IMR-90 (cell line): ENCODE measurements at regions not wholly inside any gene's neighbourhood (a gene's known extent, or its start where the extent isn't known, plus 50 kb on each side); places are given as distances from the start of the nearest gene placed in this dataset.

Experiments used
- ATAC-seq: fragments of 200-7000 bp; cut with Tn5 transposase; 2 replicates; pipeline ENCODE4 v1.9.1; 2020; ENCODE audit warnings: low read depth, mild to moderate bottlenecking, moderate library complexity
- BruUV-seq: library from RNA; stranded (reverse); fragments of 400-500 nt; replicated peaks from 2 replicates; lab custom pipeline; 2021; lab: Mats Ljungman, UMichigan
- CTCF ChIA-PET: fragments of 300-600 bp; formaldehyde crosslinking; extraction: SDS; loops from one replicate; lab custom pipeline; 2021; ENCODE audit warnings: antibody characterized with exemption; lab: Yijun Ruan, JAX
- POLR2A ChIA-PET: fragments of 300-600 bp; sonication (Branson Sonifier 250); formaldehyde crosslinking; loops from one replicate; lab custom pipeline; 2022; ENCODE audit warnings: antibody characterized with exemption; ENCODE audit not compliant: unreplicated experiment; lab: Charles Lee
- DNase-seq: peaks from one replicate; pipeline ENCODE4 v3.0.0; 2013
- H2AFZ ChIP-seq: replicated peaks from 2 replicates; pipeline ENCODE3; 2013; ENCODE audit warnings: low read length, mild to moderate bottlenecking; ENCODE audit not compliant: poor library complexity
- H2AK5ac ChIP-seq: 2 replicates; pipeline ENCODE4 v1.6.1; 2013; ENCODE audit warnings: low read depth, low read length, inconsistent platforms
- H2AK9ac ChIP-seq: replicated peaks from 2 replicates; pipeline ENCODE3; 2013; ENCODE audit warnings: mild to moderate bottlenecking, low read depth, low read length, moderate library complexity; ENCODE audit not compliant: poor library complexity
- H2BK120ac ChIP-seq: 2 replicates; pipeline ENCODE4 v1.6.1; 2013; ENCODE audit warnings: low read depth, low read length, inconsistent platforms
- H2BK15ac ChIP-seq: 3 replicates; pipeline ENCODE4 v1.6.1; 2013; ENCODE audit warnings: low read depth, low read length, inconsistent platforms
- H2BK20ac ChIP-seq: 2 replicates; pipeline ENCODE4 v1.6.1; 2013; ENCODE audit warnings: low read depth, mild to moderate bottlenecking, inconsistent platforms, low read length, moderate library complexity
- H2BK5ac ChIP-seq: 2 replicates; pipeline ENCODE4 v1.6.1; 2013; ENCODE audit warnings: mild to moderate bottlenecking, low read depth, low read length, inconsistent platforms; ENCODE audit not compliant: poor library complexity, severe bottlenecking
- H3K14ac ChIP-seq: replicated peaks from 2 replicates; pipeline ENCODE4 v1.6.1; 2013; ENCODE audit warnings: low read depth, low read length, inconsistent platforms
- H3K18ac ChIP-seq: 2 replicates; pipeline ENCODE4 v1.6.1; 2013; ENCODE audit warnings: low read depth, low read length, control low read depth
- H3K23ac ChIP-seq: 2 replicates; pipeline ENCODE4 v1.6.1; 2013; ENCODE audit warnings: low read depth, low read length, inconsistent platforms
- H3K27ac ChIP-seq: 2 replicates; pipeline ENCODE4 v1.5.1; 2013; ENCODE audit warnings: mild to moderate bottlenecking, control low read depth, low read length; ENCODE audit not compliant: insufficient read depth
- H3K27me3 ChIP-seq: 2 replicates; pipeline ENCODE4 v1.6.1; 2013; ENCODE audit warnings: low read length; ENCODE audit not compliant: control insufficient read depth, insufficient read depth
- H3K36me3 ChIP-seq: 2 replicates; pipeline ENCODE4 v1.6.1; 2013; ENCODE audit warnings: low read length, mixed read lengths; ENCODE audit not compliant: control insufficient read depth, insufficient read depth
- H3K4ac ChIP-seq: 2 replicates; pipeline ENCODE4 v1.6.1; 2013; ENCODE audit warnings: low read depth, low read length, inconsistent platforms
- H3K4me1 ChIP-seq: 2 replicates; pipeline ENCODE4 v1.6.1; 2013; ENCODE audit warnings: low read length, mixed read lengths; ENCODE audit not compliant: control insufficient read depth, insufficient read depth
- H3K4me2 ChIP-seq: 2 replicates; pipeline ENCODE4 v1.6.1; 2013; ENCODE audit warnings: low read depth, mild to moderate bottlenecking, control low read depth, low read length, moderate library complexity
- H3K4me3 ChIP-seq: 2 replicates; pipeline ENCODE4 v1.5.1; 2013; ENCODE audit warnings: low read depth, mild to moderate bottlenecking, control low read depth, low read length, moderate library complexity; ENCODE audit not compliant: insufficient read depth
- H3K56ac ChIP-seq: 2 replicates; pipeline ENCODE4 v1.6.1; 2013; ENCODE audit warnings: low read length, inconsistent platforms; ENCODE audit not compliant: insufficient read depth; ENCODE audit errors: extremely low read depth
- H3K79me1 ChIP-seq, 2 experiments: 2 replicates each; pipeline ENCODE4 v1.6.1; 2013; ENCODE audit warnings: low read length in 2 of 2, inconsistent platforms in 1 of 2, low read depth in 1 of 2
- H3K9ac ChIP-seq: 2 replicates; pipeline ENCODE4 v1.6.1; 2013; ENCODE audit warnings: low read depth, low read length, control low read depth
- H3K9me1 ChIP-seq: 2 replicates; pipeline ENCODE4 v1.6.1; 2013; ENCODE audit warnings: low read length, inconsistent platforms; ENCODE audit not compliant: insufficient read depth
- H3K9me3 ChIP-seq: 2 replicates; pipeline ENCODE4 v1.6.1; 2013; ENCODE audit warnings: low read length; ENCODE audit not compliant: control insufficient read depth, insufficient read depth
- H4K20me1 ChIP-seq: 2 replicates; pipeline ENCODE4 v1.6.1; 2013; ENCODE audit warnings: low read length, inconsistent platforms; ENCODE audit not compliant: insufficient read depth
- H4K5ac ChIP-seq: 2 replicates; pipeline ENCODE4 v1.6.1; 2013; ENCODE audit warnings: mild to moderate bottlenecking, low read depth, low read length, control low read depth
- H4K8ac ChIP-seq, 2 experiments: 2 replicates each; pipeline ENCODE4 v1.6.1; 2013; ENCODE audit warnings: low read depth in 2 of 2, low read length in 2 of 2, control low read depth in 1 of 2, inconsistent platforms in 1 of 2
- H4K91ac ChIP-seq: 2 replicates; pipeline ENCODE4 v1.6.1; 2013; ENCODE audit warnings: low read depth, low read length, inconsistent platforms; ENCODE audit not compliant: insufficient read depth
- BHLHE40 ChIP-seq: fragments of 150-350 bp; IDR thresholded peaks from 2 replicates; pipeline ENCODE4 v1.6.1; 2016; ENCODE audit warnings: mild to moderate bottlenecking, low read depth, low read length
- CEBPB ChIP-seq: IDR thresholded peaks from 2 replicates; pipeline ENCODE4 v1.6.1; 2012; ENCODE audit warnings: low read depth, low read length, improper control_type of control experiment
- CHD1 ChIP-seq: IDR thresholded peaks from 2 replicates; pipeline ENCODE4 v1.6.1; 2012; ENCODE audit warnings: low read depth, low read length, improper control_type of control experiment
- FOS ChIP-seq: fragments of 150-350 bp; IDR thresholded peaks from 2 replicates; pipeline ENCODE4 v1.6.1; 2016; ENCODE audit warnings: low read depth, low read length
- MAFK ChIP-seq: IDR thresholded peaks from 2 replicates; pipeline ENCODE4 v1.6.1; 2012; ENCODE audit warnings: low read depth, low read length, improper control_type of control experiment
- MXI1 ChIP-seq: IDR thresholded peaks from 2 replicates; pipeline ENCODE4 v1.6.1; 2012; ENCODE audit warnings: low read depth, mild to moderate bottlenecking, low read length, moderate library complexity, borderline replicate concordance
- NFE2L2 ChIP-seq: fragments of 150-350 bp; IDR thresholded peaks from 2 replicates; pipeline ENCODE4 v1.6.1; 2016; ENCODE audit warnings: low read depth, mild to moderate bottlenecking, low read length
- POLR2A ChIP-seq: IDR thresholded peaks from 2 replicates; pipeline ENCODE4 v1.6.1; 2012; ENCODE audit warnings: mild to moderate bottlenecking, low read depth, low read length
- RAD21 ChIP-seq: IDR thresholded peaks from 2 replicates; pipeline ENCODE4 v1.6.1; 2012; ENCODE audit warnings: low read length, improper control_type of control experiment
- WGBS, 2 experiments: methylation state at CpG; one replicate each; pipeline versions ENCODE4 v1.1.5 to v1.1.7; 2013; ENCODE audit warnings: missing lambda C conversion rate in 2 of 2; ENCODE audit not compliant: insufficient read length in 1 of 2; ENCODE audit errors: extremely low coverage in 2 of 2; 5-methylcytosine and 5-hydroxymethylcytosine counted together
- dilution Hi-C: fragments of 300-500 bp; cut with HindIII; formaldehyde crosslinking; loops from one replicate; pipeline ENCODE4 v1.14.3; 2018; ENCODE audit warnings: low sequenced_read_pairs; ENCODE audit not compliant: unreplicated experiment
- in situ Hi-C: fragments of 300-500 bp; cut with MboI; formaldehyde crosslinking; loops from 3 replicates; pipeline ENCODE4 v1.14.3; 2019; ENCODE audit warnings: low sequenced_read_pairs, inconsistent platforms, mixed read lengths
- intact Hi-C: fragments of 100-400 bp; cut with micrococcal nuclease; formaldehyde crosslinking; loops from 2 replicates; pipeline ENCODE4 v1.10.0; 2022
- TF ChIP-seq, protein P1 (sequence below): conservative IDR thresholded peaks from 2 replicates; pipeline ENCODE4 v1.5.1; 2012; ENCODE audit warnings: mild to moderate bottlenecking, low read depth, low read length, improper control_type of control experiment

DNA sequence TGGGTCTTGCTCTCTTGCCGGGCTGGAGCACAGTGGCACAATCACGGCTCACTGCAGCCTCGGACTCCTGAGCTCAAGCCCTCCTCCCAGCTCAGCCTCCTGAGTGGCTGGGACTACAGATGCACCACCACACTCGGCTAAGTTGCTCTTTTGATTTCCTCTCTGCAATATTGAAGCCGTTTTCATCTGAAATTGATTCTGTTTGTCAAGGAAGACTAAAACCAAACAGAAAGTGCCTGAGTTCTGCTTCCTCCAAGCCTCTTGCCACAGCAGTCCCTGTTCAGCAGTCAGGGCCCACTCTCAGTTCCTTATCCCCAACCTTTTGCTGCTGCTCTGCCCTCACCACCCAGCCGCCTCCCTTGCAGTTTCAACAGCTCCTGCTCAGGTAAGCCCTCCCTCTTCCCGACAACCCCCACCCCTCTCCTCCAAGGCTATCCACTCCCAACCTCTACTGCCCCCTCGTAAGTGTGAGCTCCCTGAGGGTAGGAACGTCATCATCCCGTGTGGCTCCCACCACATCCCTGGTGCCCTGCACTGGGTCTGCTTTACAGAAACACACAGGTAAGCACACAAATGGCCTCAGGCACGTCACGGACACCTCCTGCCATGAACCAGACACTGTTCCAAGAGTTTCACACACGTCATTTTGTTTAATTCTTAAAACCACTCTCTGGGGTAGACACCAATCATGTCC is 70.7 kb upstream of the TAB2 start:
- H2BK15ac ChIP-seq: no peak overlapping the region
- no peak overlapping the region for H3K23ac ChIP-seq
- ChIA-PET CTCF (no interaction called here), POLR2A (interaction anchor here (0.6 kb wide), 2 partner anchors 186 to 290 kb away, joined by 3 read pairs; no protein-coding TSS in a partner anchor)
- no peaks in the 10 kb centered on the region for H4K20me1 ChIP-seq
- intact Hi-C loops (no loop called here), in situ Hi-C loops (no loop called here), dilution Hi-C loops (no loop called here)
- H3K9me3 ChIP-seq: peaks cover 2% of the 10 kb centered on the region; the same call in 1 of the 2 replicates
- BruUV-seq: no TSS peak
- no peak for TF ChIP-seq POLR2A
- TF ChIP-seq NFE2L2: no peak
- TF ChIP-seq CEBPB: no peak
- TF ChIP-seq, protein P1, sequence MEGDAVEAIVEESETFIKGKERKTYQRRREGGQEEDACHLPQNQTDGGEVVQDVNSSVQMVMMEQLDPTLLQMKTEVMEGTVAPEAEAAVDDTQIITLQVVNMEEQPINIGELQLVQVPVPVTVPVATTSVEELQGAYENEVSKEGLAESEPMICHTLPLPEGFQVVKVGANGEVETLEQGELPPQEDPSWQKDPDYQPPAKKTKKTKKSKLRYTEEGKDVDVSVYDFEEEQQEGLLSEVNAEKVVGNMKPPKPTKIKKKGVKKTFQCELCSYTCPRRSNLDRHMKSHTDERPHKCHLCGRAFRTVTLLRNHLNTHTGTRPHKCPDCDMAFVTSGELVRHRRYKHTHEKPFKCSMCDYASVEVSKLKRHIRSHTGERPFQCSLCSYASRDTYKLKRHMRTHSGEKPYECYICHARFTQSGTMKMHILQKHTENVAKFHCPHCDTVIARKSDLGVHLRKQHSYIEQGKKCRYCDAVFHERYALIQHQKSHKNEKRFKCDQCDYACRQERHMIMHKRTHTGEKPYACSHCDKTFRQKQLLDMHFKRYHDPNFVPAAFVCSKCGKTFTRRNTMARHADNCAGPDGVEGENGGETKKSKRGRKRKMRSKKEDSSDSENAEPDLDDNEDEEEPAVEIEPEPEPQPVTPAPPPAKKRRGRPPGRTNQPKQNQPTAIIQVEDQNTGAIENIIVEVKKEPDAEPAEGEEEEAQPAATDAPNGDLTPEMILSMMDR: no peak
- TF ChIP-seq MXI1: no peak
- TF ChIP-seq CHD1: no peak
- TF ChIP-seq FOS: no peak
- no peak for TF ChIP-seq RAD21
- no peak for TF ChIP-seq BHLHE40
- no peak for TF ChIP-seq MAFK
- H3K56ac ChIP-seq: no peak overlapping the region
- H3K9me1 ChIP-seq: 0 out of 2 replicates have a peak, but pooled peaks cover 2% of the 10 kb centered on the region
- no peak overlapping the region for H3K18ac ChIP-seq
- H3K36me3 ChIP-seq: no peaks in the 10 kb centered on the region
- no peak overlapping the region for H4K91ac ChIP-seq
- no peak overlapping the region for H2AK9ac ChIP-seq
- no peak overlapping the region for H2BK5ac ChIP-seq
- no peak for DNase-seq
- no peak overlapping the region for H3K4me2 ChIP-seq
- no peak overlapping the region for H2BK120ac ChIP-seq
- H2AFZ ChIP-seq: no peak overlapping the region
- H3K14ac ChIP-seq: no peak overlapping the region; the same call in 1 of the 2 replicates
- no peak overlapping the region for H2BK20ac ChIP-seq
- no peak overlapping the region for H4K5ac ChIP-seq
- H4K8ac ChIP-seq: no peak overlapping the region
- no peak overlapping the region for H3K9ac ChIP-seq
- H3K4me1 ChIP-seq: peaks cover 3% of the 10 kb centered on the region
- ATAC-seq: no peak
- H3K79me1 ChIP-seq: no peaks in the 10 kb centered on the region
- WGBS, 2 experiments: 90% methylated on average over 4 of the region's 13 CpGs; no CpG with 5 or more reads in 1 of the 2 experiments
- H3K27ac ChIP-seq: no peak overlapping the region
- H2AK5ac ChIP-seq: no peak overlapping the region
- H3K27me3 ChIP-seq: peaks cover 6% of the 10 kb centered on the region
- H3K4me3 ChIP-seq: no peak overlapping the region
- no peak overlapping the region for H3K4ac ChIP-seq
